Upper lobe of left lung (tissue), 6 donors: ENCODE measurements at regions not wholly inside any gene's neighbourhood (a gene's known extent, or its start where the extent isn't known, plus 50 kb on each side); places are given as distances from the start of the nearest gene placed in this dataset.
"Not testable (repeated sequence)": the region's sequence is repeated elsewhere in the genome, so short reads cannot be mapped to it uniquely, and the experiment has no call there.

Experiments
- ATAC-seq, 2 donors: fragments of 200-7000 bp; cut with Tn5 transposase; one replicate each; pipeline ENCODE4 v1.9.1; 2022; ENCODE audit warnings: mild to moderate bottlenecking in 2 of 2, moderate library complexity in 2 of 2; ENCODE audit not compliant: low FRiP score in 2 of 2
- DNase-seq, 2 donors: peaks; one replicate each; pipeline ENCODE4 v3.0.0-alpha.2; 2019 to 2020
- H3K27ac ChIP-seq, 4 donors: fragments of 200-600 bp; sonication (generic); one replicate each; pipeline ENCODE4 v1.5.1; 2016 to 2019
- H3K27me3 ChIP-seq, 4 donors: fragments of 200-600 bp; sonication (generic); one replicate each; pipeline ENCODE4 v1.5.1; 2017 to 2019
- H3K36me3 ChIP-seq, 4 donors: fragments of 200-600 bp; sonication (generic); one replicate each; pipeline ENCODE4 v1.5.1; 2016 to 2019
- H3K4me1 ChIP-seq, 4 donors: fragments of 200-600 bp; sonication (generic); one replicate each; pipeline ENCODE4 v1.5.1; 2018 to 2019
- H3K4me3 ChIP-seq, 4 donors: fragments of 200-600 bp; sonication (generic); one replicate each; pipeline ENCODE4 v1.5.1; 2017 to 2019; ENCODE audit warnings: mild to moderate bottlenecking in 2 of 4, moderate library complexity in 1 of 4
- H3K9me3 ChIP-seq, 4 donors: fragments of 200-600 bp; sonication (generic); one replicate each; pipeline ENCODE4 v1.5.1; 2018 to 2019
- EP300 ChIP-seq, 4 donors: sonication (generic); formaldehyde crosslinking; IDR thresholded peaks; one replicate each; pipeline ENCODE4 v1.5.1; 2017; ENCODE audit warnings: antibody characterized with exemption in 4 of 4, control low read depth in 2 of 4
- POLR2A ChIP-seq, 4 donors: fragments of 450-650 bp; IDR thresholded peaks; one replicate each; pipeline ENCODE4 v1.5.1; 2016 to 2017; ENCODE audit warnings: antibody characterized with exemption in 4 of 4, mild to moderate bottlenecking in 2 of 4
- POLR2AphosphoS5 ChIP-seq, 2 donors: sonication (generic); formaldehyde crosslinking; IDR thresholded peaks; one replicate each; pipeline ENCODE4 v1.5.1; 2017; ENCODE audit warnings: antibody characterized with exemption in 2 of 2
- WGBS, 2 donors: methylation state at CpG; one replicate each; pipeline ENCODE4 v1.1.5; 2017 to 2018; 5-methylcytosine and 5-hydroxymethylcytosine counted together
- TF ChIP-seq, protein P1 (sequence below), 6 experiments: fragments of 450-650 bp in 4 of 6; fragments of 200-600 bp in 2 of 6; sonication (generic) in 2 of 6; IDR thresholded peaks; one replicate each; pipeline ENCODE4 v1.5.1; 2016 to 2019; ENCODE audit warnings: antibody characterized with exemption in 6 of 6
- donor health status: DM: no; HTN: no; CAD: no; lungs with moderate emphysema.
- donor health status: DM: no; HTN: yes; CAD: no; lungs with severe emphysema.

DNA sequence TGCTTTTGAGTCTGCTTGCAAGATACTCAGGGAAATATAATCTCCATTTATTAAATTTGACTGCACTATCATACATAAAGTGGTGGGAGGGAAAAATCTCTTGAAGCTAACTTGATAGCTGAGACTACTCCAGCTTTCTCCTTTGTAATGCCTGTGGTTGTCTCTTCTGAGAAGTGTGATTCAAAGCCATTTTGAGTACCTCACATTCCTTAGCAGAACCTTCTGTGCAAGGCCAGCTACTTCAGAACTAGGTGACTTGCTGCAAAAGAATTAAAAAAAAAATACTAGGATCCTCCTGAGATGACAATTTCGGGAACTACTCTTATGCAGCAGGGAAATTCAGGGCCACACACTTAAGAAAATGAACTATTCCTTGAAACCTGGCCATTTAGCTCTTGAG, 294.8 kb downstream of the MDFIC start:
- Histone ChIP-seq H3K36me3 (no peaks in the 10 kb centered on the region), H3K4me1 (peaks cover 0 to 4% (median 1%) of the 10 kb centered on the region in 4 donors), H3K4me3 (no peak overlapping the region), H3K27ac (peak overlapping the region in 1 of 4 donors; percentile 7), H3K9me3 (no peaks in the 10 kb centered on the region), H3K27me3 (no peaks in the 10 kb centered on the region)
- peak in 2 of 4 donors; percentile 14 to 49 for TF ChIP-seq EP300 (IDR thresholded peaks at IDR 0.05)
- no peak for TF ChIP-seq POLR2A (IDR thresholded peaks at IDR 0.05)
- TF ChIP-seq POLR2AphosphoS5 (IDR thresholded peaks at IDR 0.05) = peak in 1 of 2 donors; percentile 38
- TF ChIP-seq, protein P1, sequence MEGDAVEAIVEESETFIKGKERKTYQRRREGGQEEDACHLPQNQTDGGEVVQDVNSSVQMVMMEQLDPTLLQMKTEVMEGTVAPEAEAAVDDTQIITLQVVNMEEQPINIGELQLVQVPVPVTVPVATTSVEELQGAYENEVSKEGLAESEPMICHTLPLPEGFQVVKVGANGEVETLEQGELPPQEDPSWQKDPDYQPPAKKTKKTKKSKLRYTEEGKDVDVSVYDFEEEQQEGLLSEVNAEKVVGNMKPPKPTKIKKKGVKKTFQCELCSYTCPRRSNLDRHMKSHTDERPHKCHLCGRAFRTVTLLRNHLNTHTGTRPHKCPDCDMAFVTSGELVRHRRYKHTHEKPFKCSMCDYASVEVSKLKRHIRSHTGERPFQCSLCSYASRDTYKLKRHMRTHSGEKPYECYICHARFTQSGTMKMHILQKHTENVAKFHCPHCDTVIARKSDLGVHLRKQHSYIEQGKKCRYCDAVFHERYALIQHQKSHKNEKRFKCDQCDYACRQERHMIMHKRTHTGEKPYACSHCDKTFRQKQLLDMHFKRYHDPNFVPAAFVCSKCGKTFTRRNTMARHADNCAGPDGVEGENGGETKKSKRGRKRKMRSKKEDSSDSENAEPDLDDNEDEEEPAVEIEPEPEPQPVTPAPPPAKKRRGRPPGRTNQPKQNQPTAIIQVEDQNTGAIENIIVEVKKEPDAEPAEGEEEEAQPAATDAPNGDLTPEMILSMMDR (IDR thresholded peaks at IDR 0.05) = no peak
- DNase-seq (no peak), ATAC-seq (peak; percentile 42 to 69)
- 63 to 81% methylated on average over 1 of the region's 1 CpG for WGBS, 2 donors

DNA sequence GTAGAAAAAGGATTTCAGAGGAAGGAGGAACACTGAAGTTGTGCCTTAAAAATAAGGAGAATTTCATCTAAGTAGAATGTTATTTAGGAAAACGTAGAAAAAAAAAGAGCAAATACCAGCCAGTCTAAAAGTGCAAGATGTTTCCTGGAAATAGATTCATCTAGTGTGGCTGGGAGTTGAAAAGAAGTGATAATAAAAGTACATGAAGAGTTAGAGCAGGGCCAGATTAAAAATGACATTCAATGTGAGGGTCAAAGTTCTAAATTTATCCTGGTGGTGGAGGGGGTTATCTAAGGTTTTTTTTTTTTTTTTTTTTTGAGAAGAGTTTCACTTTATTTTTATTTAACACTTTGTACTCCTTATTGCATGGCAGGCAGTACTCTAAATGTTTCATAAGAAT, 289.3 kb downstream of the MDFIC start:
- ATAC-seq (no peak), DNase-seq (no peak)
- Histone ChIP-seq H3K4me3 (no peak overlapping the region), H3K4me1 (peaks cover 0 to 1% (median 0%) of the 10 kb centered on the region in 4 donors), H3K27me3 (no peaks in the 10 kb centered on the region), H3K27ac (no peak overlapping the region), H3K9me3 (peaks cover 0 to 10% (median 7%) of the 10 kb centered on the region in 4 donors), H3K36me3 (no peaks in the 10 kb centered on the region)
- 74 to 80% methylated on average over 1 of the region's 1 CpG for WGBS, 2 donors
- TF ChIP-seq, protein P1 (IDR thresholded peaks at IDR 0.05) = no peak
- TF ChIP-seq EP300 (IDR thresholded peaks at IDR 0.05) (no peak), POLR2A (IDR thresholded peaks at IDR 0.05) (no peak), POLR2AphosphoS5 (IDR thresholded peaks at IDR 0.05) (no peak)

DNA sequence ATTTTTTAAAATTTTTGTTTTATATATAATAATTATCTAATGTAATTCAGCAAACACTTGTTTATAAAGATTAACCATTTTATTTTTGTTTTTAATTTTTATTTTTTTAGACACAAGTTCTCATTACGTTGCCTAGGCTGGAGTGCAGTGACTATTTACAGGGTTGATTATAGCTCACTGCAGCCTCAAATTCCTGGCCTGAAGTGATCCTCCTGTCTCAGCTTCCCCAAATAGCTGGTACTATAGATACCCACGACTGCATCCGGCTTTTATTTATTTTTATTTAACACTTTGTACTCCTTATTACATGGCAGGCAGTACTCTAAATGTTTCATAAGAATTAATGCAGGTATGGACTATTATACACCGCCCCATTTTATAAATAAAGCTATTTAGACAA, 288.7 kb downstream of the MDFIC start:
- Histone ChIP-seq H3K4me3 (no peak overlapping the region), H3K9me3 (peaks cover 0 to 13% (median 9%) of the 10 kb centered on the region in 4 donors), H3K36me3 (no peaks in the 10 kb centered on the region), H3K27ac (no peak overlapping the region), H3K27me3 (no peaks in the 10 kb centered on the region), H3K4me1 (no peaks in the 10 kb centered on the region)
- no peak for ATAC-seq
- TF ChIP-seq, protein P1 (IDR thresholded peaks at IDR 0.05) = no peak
- TF ChIP-seq EP300 (IDR thresholded peaks at IDR 0.05) (no peak), POLR2A (IDR thresholded peaks at IDR 0.05) (no peak), POLR2AphosphoS5 (IDR thresholded peaks at IDR 0.05) (no peak)
- WGBS, 2 donors = 76 to 77% methylated on average over 4 of the region's 4 CpGs
- DNase-seq = no peak

DNA sequence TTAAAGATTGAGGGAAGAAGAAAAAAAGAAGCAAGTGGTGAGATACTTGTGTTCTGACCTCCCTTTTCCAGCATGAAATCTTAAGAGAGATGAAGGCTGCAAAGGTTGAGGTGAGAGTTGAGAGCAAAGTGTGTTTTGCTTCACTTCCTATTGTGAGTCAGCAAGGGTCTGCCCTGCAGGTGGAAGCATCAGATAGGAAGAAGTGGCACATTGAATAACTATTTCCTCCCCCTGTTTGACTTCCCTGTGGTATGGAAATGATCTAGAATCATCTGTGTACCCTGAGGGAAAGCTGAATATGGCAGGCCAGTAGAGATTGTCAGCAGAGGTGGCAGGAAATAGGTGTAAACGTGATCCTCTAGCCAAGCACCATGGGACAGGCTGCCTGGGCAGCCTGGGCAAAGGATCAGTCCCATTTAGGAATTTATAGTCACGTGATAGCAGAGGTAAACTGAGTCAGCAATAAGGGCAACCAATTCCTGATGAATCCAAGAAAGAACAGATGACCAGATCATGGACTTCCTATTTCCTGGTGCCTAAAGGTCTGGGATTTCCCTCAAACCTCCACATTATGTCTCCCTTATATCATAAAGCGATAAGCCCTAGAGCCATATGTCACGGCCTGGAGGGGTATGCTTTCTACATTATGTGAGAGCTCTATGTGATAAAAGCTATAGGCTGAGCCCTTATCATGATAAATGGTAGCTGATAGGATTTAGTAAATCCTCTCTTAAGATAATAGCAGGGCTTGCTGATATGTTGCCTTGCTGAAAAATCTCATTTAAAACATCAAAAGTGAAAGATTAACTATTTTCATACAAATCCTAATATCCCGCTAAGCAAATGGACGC, 287.0 kb downstream of the MDFIC start:
- no peak for DNase-seq
- 83 to 86% methylated on average over 6 of the region's 6 CpGs for WGBS, 2 donors
- no peak for TF ChIP-seq POLR2AphosphoS5 (IDR thresholded peaks at IDR 0.05)
- TF ChIP-seq POLR2A (IDR thresholded peaks at IDR 0.05) = no peak
- TF ChIP-seq, protein P1 (IDR thresholded peaks at IDR 0.05) = no peak
- TF ChIP-seq EP300 (IDR thresholded peaks at IDR 0.05) = no peak
- no peaks in the 10 kb centered on the region for H3K36me3 ChIP-seq
- peaks cover 0 to 13% (median 9%) of the 10 kb centered on the region in 4 donors for H3K9me3 ChIP-seq
- H3K27ac ChIP-seq = no peak overlapping the region
- no peaks in the 10 kb centered on the region for H3K4me1 ChIP-seq
- no peak for ATAC-seq
- no peaks in the 10 kb centered on the region for H3K27me3 ChIP-seq
- no peak overlapping the region for H3K4me3 ChIP-seq

DNA sequence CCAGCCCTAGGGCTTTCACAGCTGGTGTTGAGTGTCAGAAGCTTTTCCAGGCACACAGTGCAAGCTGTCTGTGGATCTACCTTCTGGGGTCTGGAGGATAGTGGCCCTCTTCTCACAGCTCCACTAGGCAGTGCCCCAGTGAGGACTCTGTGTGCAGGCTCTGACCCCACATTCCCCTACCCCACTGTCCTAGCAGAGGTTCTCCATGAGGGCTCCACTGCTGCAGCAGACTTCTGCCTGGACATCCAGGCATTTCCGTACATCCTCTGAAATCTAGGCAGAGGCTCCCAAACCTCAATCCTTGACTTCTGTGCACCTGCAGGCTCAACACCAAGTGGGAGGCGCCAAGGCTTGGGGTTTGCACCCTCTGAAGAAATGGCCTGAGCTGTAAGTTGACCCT, 284.5 kb downstream of the MDFIC start:
- not testable (repeated sequence) for DNase-seq, H3K27me3 ChIP-seq, H3K36me3 ChIP-seq, H3K4me3 ChIP-seq, H3K4me1 ChIP-seq, ATAC-seq, H3K27ac ChIP-seq
- H3K9me3 ChIP-seq = peaks cover 0 to 13% (median 9%) of the 10 kb centered on the region in 4 donors
- 71 to 83% methylated on average over 2 of the region's 2 CpGs for WGBS, 2 donors
